ENCODE measurements at regions not wholly inside any gene's neighbourhood (a gene's known extent, or its start where the extent isn't known, plus 50 kb on each side); places are given as distances from the start of the nearest gene placed in this dataset.

GRCh38 chr10:60708666-60709065 is 69.6 kb upstream of the CDK1 start:
- Histone ChIP-seq H3K9me3 (replicated peaks in 1 of 11) (no peaks in the 10 kb centered on the region), H3K9ac (no peak overlapping the region), H3K27me3 (no peaks in the 10 kb centered on the region), H3K4me1 (peaks cover 0 to 5% (median under 1%) of the 10 kb centered on the region in 10 experiments; a peak in 9 of 20 replicates), H3K36me3 (no peaks in the 10 kb centered on the region), H3K4me2 (no peak overlapping the region), H4K20me1 (no peaks in the 10 kb centered on the region), H3K27ac (no peak overlapping the region), H3K4me3 (no peak overlapping the region)
- no peak for TF ChIP-seq Cebpa-rat (IDR thresholded peaks at IDR 0.05)

GRCh38 chr10:60707841-60708240 is 70.4 kb upstream of the CDK1 start:
- no peak overlapping the region for H3K4me2 ChIP-seq
- no peaks in the 10 kb centered on the region; a peak in 1 of 20 replicates for H3K4me1 ChIP-seq
- no peaks in the 10 kb centered on the region for H3K9me3 ChIP-seq (replicated peaks in 1 of 11)
- H3K9ac ChIP-seq, result no peak overlapping the region
- no peaks in the 10 kb centered on the region for H4K20me1 ChIP-seq
- no peaks in the 10 kb centered on the region for H3K36me3 ChIP-seq
- H3K4me3 ChIP-seq, result no peak overlapping the region
- TF ChIP-seq Cebpa-rat (IDR thresholded peaks at IDR 0.05), result no peak
- no peaks in the 10 kb centered on the region for H3K27me3 ChIP-seq
- H3K27ac ChIP-seq, result no peak overlapping the region

GRCh38 chr10:60706146-60706545 is 72.1 kb upstream of the CDK1 start:
- H3K27me3 ChIP-seq, result no peaks in the 10 kb centered on the region
- H3K36me3 ChIP-seq, result no peaks in the 10 kb centered on the region
- no peak for TF ChIP-seq Cebpa-rat (IDR thresholded peaks at IDR 0.05)
- no peak overlapping the region for H3K27ac ChIP-seq
- no peak overlapping the region for H3K4me3 ChIP-seq
- no peak overlapping the region for H3K9ac ChIP-seq
- H3K4me1 ChIP-seq, result no peaks in the 10 kb centered on the region
- H3K4me2 ChIP-seq, result no peak overlapping the region
- H4K20me1 ChIP-seq, result no peaks in the 10 kb centered on the region
- H3K9me3 ChIP-seq (replicated peaks in 1 of 11), result no peaks in the 10 kb centered on the region

- no peak overlapping the region for H3K4me3 ChIP-seq
- H4K20me1 ChIP-seq, result no peaks in the 10 kb centered on the region
- no peaks in the 10 kb centered on the region for H3K9me3 ChIP-seq (replicated peaks in 1 of 11)
- H3K4me1 ChIP-seq, result no peaks in the 10 kb centered on the region
- H3K4me2 ChIP-seq, result no peak overlapping the region
- no peak for TF ChIP-seq Cebpa-rat (IDR thresholded peaks at IDR 0.05)
- no peaks in the 10 kb centered on the region for H3K36me3 ChIP-seq
- H3K27ac ChIP-seq, result no peak overlapping the region
- H3K9ac ChIP-seq, result no peak overlapping the region
- no peaks in the 10 kb centered on the region for H3K27me3 ChIP-seq
These were observed 72.9 kb upstream of the CDK1 start for GRCh38 chr10:60705376-60705775.

GRCh38 chr10:60704471-60704870 is 73.8 kb upstream of the CDK1 start:
- Histone ChIP-seq H3K27ac (no peak overlapping the region), H4K20me1 (no peaks in the 10 kb centered on the region), H3K4me2 (peak overlapping the region in 1 of 11 experiments; percentile 21; a peak in 1 of 22 replicates), H3K36me3 (no peaks in the 10 kb centered on the region), H3K27me3 (no peaks in the 10 kb centered on the region), H3K4me3 (no peak overlapping the region), H3K4me1 (no peaks in the 10 kb centered on the region), H3K9ac (no peak overlapping the region), H3K9me3 (replicated peaks in 1 of 11) (no peaks in the 10 kb centered on the region)
- no peak for TF ChIP-seq Cebpa-rat (IDR thresholded peaks at IDR 0.05)

GRCh38 chr10:60703266-60704041 is 74.8 kb upstream of the CDK1 start:
- Histone ChIP-seq H3K36me3 (no peaks in the 10 kb centered on the region), H3K4me1 (no peaks in the 10 kb centered on the region), H4K20me1 (no peaks in the 10 kb centered on the region), H3K4me2 (no peak overlapping the region), H3K4me3 (no peak overlapping the region), H3K27me3 (no peaks in the 10 kb centered on the region), H3K27ac (no peak overlapping the region), H3K9me3 (replicated peaks in 1 of 11) (no peaks in the 10 kb centered on the region), H3K9ac (no peak overlapping the region)
- TF ChIP-seq Cebpa-rat (IDR thresholded peaks at IDR 0.05), result no peak

- no peaks in the 10 kb centered on the region for H4K20me1 ChIP-seq
- no peak overlapping the region for H3K4me3 ChIP-seq
- H3K4me2 ChIP-seq, result no peak overlapping the region
- no peaks in the 10 kb centered on the region for H3K27me3 ChIP-seq
- 0 out of 22 replicates have a peak, but pooled peaks cover 0 to 10% (median 0%) of the 10 kb centered on the region in 11 experiments for H3K9me3 ChIP-seq (replicated peaks in 1 of 11)
- no peak for TF ChIP-seq Cebpa-rat (IDR thresholded peaks at IDR 0.05)
- H3K9ac ChIP-seq, result no peak overlapping the region
- no peaks in the 10 kb centered on the region for H3K4me1 ChIP-seq
- H3K27ac ChIP-seq, result no peak overlapping the region
- no peaks in the 10 kb centered on the region for H3K36me3 ChIP-seq
These were observed 90.6 kb upstream of the CDK1 start for GRCh38 chr10:60687679-60688078.

GRCh38 chr10:60684091-60684490 is 94.2 kb upstream of the CDK1 start:
- no peak for TF ChIP-seq Cebpa-rat (IDR thresholded peaks at IDR 0.05)
- Histone ChIP-seq H3K27ac (no peak overlapping the region), H3K4me1 (no peaks in the 10 kb centered on the region), H4K20me1 (no peaks in the 10 kb centered on the region), H3K4me2 (no peak overlapping the region), H3K9me3 (replicated peaks in 1 of 11) (peaks cover 0 to 10% (median 0%) of the 10 kb centered on the region in 11 experiments; a peak in 3 of 22 replicates), H3K36me3 (no peaks in the 10 kb centered on the region), H3K27me3 (no peaks in the 10 kb centered on the region), H3K9ac (no peak overlapping the region), H3K4me3 (no peak overlapping the region)

GRCh38 chr10:60681103-60681502 is 97.2 kb upstream of the CDK1 start:
- Histone ChIP-seq H4K20me1 (no peaks in the 10 kb centered on the region), H3K4me2 (no peak overlapping the region), H3K4me3 (no peak overlapping the region), H3K36me3 (no peaks in the 10 kb centered on the region), H3K4me1 (no peaks in the 10 kb centered on the region), H3K27me3 (no peaks in the 10 kb centered on the region), H3K9ac (no peak overlapping the region), H3K27ac (no peak overlapping the region), H3K9me3 (replicated peaks in 1 of 11) (peaks cover 0 to 8% (median 0%) of the 10 kb centered on the region in 11 experiments; a peak in 3 of 22 replicates)
- TF ChIP-seq Cebpa-rat (IDR thresholded peaks at IDR 0.05), result no peak

GRCh38 chr10:60679388-60679990 is 98.8 kb upstream of the CDK1 start:
- Histone ChIP-seq H3K4me1 (no peaks in the 10 kb centered on the region), H3K9ac (no peak overlapping the region), H3K9me3 (replicated peaks in 1 of 11) (peaks cover 0 to 8% (median 0%) of the 10 kb centered on the region in 11 experiments; a peak in 3 of 22 replicates), H4K20me1 (no peaks in the 10 kb centered on the region), H3K27ac (no peak overlapping the region), H3K4me2 (no peak overlapping the region), H3K36me3 (no peaks in the 10 kb centered on the region), H3K27me3 (no peaks in the 10 kb centered on the region), H3K4me3 (no peak overlapping the region)
- no peak for TF ChIP-seq Cebpa-rat (IDR thresholded peaks at IDR 0.05)
